Stimulated activated CD8-positive, alpha-beta memory T cell treated with anti-CD3 and anti-CD28 coated beads, Interleukin-15, amount 100 ng/mL, for 4 hours (primary cell): ENCODE measurements at regions not wholly inside any gene's neighbourhood (a gene's known extent, or its start where the extent isn't known, plus 50 kb on each side); places are given as distances from the start of the nearest gene placed in this dataset.

ENCODE experiments used
- DNase-seq, 2 donors: peaks; one replicate each; pipeline ENCODE4 v3.0.0-alpha.2; 2020; ENCODE audit warnings: low read depth in 2 of 2

DNA sequence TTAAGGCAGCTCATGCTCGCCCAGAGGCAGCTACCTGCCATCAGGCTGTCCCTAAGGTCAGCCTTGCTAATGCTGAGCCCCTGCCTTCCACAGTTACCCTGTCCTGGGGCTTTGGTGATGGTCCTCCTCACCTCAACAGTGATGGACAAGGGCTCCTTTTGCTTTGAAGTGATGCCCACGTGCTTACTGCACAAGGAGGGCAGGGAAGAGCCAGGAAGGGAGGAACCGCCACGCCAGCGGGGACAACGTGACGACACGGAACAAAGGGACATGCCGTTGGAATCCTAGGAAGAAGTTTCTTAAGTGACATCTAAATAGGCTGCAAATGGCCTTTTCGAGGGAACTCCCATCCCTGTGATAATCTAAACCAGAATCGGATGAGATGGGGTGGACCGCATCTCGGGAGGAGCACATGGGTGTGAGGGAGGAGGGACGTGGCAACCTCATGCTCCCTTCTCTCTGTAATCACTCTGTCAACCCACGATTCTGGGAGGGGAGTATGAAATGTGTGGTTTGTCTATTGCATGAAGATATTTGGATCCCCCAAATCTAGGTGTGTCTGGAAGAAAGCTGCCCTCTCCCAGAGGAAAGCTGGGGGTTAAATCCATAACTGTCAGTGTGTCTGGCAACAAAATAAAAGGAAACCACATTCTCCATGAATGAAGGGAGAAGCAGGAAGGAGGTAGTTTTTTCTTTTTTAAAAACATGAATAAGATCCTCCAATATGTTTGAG is 110.9 kb upstream of the IRF2BP2 start:
- DNase-seq = no peak

DNA sequence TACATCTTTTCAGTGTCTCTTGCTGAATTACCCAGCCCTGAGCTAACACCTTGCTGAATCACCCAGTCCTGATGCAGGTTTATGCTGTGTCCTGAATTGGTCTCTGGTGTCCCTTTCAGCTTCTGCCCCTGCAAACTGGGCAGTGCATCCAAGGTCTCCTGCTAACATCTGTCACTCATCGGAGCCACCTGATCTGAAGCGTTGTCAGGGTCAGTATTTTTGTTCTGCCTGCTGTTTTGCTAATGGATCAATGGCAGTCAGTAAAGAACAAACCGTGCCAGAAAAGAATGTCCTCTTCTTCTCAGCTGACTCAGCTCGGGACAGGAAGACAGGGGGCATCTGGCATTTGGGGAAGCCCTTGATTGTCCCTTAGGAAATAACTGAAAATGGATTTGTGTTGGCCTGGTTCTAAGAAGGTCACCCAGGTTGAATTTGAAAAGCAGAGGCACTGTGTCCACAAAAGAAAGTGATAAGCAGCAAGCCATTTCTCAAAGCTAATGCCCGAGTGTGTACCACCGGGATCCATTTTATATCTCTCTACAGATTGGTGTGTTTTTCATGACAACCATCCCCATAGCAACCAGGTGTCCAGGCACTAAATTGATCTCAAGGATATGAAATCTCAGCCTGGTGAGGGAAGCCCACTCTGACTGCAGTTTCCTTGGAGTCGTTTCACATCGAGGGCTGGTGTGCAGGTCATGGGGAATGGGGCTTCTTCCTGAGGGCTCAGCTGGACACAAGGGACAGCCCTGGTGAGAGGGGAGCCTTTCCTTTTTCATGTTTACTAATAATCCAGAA is 109.7 kb upstream of the IRF2BP2 start:
- no peak for DNase-seq

DNA sequence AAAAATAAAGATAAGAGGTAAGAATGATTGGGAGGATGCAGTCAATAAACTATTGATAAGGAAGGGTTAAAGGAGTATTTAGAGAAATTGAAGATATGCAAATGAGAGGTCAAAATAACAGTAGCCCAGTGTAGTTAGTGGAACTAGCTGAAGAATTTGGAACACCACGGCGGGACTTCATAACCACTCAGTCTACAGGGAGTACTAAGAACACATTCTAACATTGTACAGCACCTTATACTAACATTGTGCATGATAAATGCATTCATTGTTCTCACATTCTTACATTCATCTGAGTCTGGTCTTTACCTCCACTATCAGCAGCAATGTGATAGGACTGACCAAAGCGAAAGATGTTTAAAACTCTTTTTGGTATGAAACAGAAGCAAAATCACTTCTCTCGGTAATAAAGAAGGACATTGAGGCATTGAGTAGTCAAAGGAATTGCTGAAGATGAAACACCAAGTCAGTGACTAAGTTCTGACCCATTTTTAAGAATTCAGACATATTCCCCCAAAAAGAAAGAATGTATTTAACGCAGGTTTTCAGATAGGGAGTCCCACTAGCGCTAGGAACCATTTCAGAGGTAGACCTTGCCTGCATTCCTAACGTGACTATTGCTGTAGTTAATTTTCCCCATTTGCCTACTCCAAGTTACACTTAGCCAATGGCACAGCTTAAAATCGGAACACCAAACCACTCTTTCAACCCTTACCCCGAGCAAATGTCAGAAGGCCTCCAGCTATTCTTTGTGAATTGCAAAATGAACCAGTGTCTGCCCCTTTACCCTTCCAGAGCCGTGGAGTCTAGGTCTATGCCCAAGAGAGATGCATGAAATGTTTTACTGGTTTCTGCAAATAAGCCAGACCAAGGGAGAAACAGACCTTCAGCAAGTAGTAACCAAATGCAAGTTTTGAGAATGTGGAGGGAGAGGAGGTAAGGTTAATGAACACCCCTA is 108.8 kb upstream of the IRF2BP2 start:
- DNase-seq = no peak

DNA sequence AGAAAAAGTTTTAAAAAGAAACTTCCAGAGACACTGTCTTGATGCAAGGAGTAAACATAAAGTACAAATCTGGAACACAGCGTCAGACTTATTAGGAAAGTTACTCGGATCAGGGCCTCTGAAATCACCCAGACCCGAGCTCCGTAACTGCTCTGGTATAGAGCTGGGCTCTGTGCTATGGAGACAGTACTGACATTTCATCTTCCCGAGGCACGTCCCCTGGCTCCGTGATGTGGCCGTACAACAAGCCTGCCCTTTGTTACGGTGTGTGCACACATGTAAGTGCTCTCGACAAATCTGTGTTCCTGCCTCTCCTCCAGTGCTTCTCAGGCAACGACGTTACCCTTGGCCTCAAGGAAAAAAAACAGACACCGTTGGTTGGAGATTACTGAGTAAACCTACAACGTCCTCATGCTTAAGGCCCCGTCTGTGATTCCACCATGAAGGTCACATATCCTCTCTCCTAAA is 107.0 kb upstream of the IRF2BP2 start:
- no peak for DNase-seq

GRCh38 chr1:234715252-234716014 is 105.5 kb upstream of the IRF2BP2 start:
- DNase-seq = no peak

DNA sequence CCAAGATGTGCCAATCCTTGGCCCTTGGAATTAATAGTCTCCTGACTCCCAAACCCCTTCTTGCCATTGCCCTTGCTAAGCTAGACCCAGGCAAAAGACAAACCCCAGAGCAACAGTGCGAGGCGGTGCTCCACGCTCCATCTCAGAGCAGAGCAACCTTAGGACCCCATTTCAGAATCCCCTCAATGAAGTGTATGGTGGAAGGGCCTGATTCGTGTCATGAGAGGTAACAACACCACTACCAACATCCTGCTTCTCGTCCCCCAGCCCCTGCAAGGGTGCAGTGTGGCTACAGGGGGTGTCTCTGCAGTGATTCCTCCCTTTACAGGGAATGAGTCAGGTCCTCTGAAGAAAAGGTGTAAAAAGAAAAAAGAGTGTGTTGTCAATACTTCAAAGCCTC is 103.9 kb upstream of the IRF2BP2 start:
- DNase-seq = no peak

DNA sequence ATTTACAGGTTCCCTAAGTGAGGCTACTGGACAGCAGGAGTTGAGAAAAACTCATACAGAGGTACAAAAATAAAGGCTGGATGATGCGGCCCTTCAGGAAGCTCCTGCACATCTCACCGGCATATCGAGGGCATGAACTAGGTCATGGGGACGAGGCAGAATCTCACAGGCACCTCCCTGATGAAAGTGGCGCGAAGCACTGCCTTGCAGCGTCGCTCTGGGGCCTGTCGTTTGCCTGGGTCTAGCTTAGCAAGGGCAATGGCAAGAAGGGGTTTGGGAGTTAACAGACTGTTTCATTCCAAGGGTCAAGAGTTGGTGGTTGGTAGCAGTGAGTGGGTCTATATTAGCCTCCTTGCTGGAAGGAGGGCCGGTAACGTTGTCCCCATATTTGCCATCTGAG is 103.5 kb upstream of the IRF2BP2 start:
- no peak for DNase-seq

- no peak for DNase-seq
These were observed 102.9 kb upstream of the IRF2BP2 start for GRCh38 chr1:234712891-234713305.

DNA sequence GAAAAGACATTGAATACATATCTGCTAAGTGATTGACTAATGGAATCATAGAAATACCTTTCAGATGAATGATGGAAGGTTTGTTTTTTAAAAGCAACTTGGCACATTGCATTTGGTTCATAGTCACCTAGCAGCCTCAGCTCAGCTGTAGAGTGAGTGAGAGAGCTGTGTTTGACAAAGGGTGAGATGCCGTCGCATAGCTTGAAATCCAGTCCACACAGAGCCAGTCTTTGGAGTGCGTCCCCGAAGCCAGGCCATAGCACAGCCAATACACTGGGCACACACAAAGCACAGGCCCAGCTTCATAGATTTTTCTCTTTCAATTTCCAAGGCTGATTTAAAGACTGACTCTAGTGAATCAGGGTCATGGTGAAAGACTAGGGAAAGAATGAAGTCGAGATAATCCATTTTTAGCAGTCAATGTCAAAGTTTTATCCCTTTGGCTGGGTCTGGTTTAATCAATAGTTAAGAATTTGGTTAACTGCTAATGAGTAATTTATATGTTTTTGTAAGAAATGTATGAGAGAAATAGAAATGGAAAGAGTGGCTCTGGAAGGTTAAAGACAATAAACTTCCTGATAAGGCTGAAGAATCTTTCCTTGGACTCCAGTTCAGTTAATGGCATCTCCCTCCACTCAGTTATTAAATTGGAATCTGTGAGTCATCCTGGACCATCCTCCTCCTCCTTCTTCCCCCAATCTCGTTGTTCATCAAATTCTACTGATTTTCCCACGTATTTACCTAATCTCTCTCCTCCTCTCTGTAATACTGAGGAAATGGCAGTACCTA is 101.2 kb upstream of the IRF2BP2 start:
- no peak for DNase-seq

DNA sequence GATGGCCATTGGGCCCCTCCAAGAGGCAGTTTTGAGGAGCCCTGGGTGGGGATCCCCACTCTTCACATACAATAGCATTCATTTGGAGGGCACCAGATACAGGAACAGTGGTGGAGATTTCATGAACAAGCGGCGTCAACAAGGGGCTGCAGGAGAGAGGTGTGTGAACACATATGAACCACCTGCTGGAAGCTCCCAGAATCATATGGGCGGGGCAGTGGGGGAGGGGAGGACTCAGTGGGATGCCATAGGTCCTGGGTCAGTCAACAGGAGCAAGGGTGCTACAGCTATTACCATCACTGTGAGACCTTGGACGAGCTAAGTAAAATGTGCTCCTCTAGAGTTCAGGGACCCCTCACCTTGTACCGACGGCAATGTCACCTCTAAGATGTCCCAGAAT is 100.4 kb upstream of the IRF2BP2 start:
- DNase-seq = no peak

GRCh38 chr1:234709473-234710228 is 99.7 kb upstream of the IRF2BP2 start:
- no peak for DNase-seq

GRCh38 chr1:234708700-234709395 is 98.9 kb upstream of the IRF2BP2 start:
- no peak for DNase-seq

DNA sequence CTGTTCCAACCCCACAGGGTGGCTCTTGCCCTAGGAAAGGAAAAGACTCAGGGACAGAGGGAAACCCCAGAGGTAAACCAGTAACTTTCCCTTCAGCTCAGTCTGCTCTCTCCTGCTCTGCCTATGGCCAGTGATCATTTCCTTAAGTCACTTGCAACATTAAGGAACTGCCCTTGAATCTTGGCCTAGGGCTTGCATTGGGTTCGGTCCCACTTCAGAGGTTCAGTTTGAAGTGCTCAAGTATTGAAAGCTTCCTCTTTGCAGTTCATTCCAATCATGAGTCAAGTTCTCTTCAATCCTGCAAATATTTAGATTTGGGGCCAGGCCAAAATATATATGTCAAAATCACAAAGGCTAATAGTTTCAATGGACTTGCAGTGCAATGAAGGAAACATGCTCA is 97.7 kb upstream of the IRF2BP2 start:
- DNase-seq = no peak

DNA sequence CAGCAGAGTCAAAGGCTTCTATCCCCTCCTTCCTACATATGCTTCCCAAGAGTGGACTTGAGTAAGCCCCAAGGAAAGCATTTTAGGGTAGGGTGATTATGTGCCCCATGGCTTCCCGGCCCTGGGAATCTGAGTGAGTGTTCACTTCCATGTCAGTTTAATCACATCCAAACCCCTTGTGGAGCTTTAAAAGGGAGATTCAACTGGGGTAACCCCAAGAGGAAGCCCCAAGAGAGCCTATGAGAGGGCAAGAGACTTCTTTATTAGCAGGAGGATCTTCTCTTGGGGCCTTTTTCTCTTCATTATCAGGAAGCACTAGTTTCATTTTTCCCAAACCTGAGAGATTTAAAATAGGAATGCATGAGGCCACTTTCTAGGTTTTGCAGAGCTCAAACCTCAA is 97.0 kb upstream of the IRF2BP2 start:
- no peak for DNase-seq

- DNase-seq = no peak
These were observed 96.2 kb upstream of the IRF2BP2 start for GRCh38 chr1:234706199-234706598.

DNA sequence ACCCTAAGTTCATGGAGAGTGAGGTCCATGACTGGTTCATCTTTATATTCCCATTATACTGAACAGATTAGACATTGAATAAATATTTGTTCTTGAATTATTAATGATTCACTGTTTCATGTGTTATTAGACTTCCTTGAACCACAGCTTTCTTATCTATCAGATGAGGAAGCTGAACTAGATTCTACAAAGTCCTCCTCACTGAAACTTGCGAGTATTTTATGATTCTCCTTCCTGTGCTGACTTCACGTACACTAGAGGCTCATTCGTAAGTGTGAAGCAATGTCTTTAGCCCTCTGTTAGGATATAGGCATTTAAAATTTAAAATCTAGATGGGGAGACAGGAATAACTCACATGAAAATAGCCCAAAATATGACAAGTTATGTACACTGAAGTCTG is 95.6 kb upstream of the IRF2BP2 start:
- DNase-seq = no peak

DNA sequence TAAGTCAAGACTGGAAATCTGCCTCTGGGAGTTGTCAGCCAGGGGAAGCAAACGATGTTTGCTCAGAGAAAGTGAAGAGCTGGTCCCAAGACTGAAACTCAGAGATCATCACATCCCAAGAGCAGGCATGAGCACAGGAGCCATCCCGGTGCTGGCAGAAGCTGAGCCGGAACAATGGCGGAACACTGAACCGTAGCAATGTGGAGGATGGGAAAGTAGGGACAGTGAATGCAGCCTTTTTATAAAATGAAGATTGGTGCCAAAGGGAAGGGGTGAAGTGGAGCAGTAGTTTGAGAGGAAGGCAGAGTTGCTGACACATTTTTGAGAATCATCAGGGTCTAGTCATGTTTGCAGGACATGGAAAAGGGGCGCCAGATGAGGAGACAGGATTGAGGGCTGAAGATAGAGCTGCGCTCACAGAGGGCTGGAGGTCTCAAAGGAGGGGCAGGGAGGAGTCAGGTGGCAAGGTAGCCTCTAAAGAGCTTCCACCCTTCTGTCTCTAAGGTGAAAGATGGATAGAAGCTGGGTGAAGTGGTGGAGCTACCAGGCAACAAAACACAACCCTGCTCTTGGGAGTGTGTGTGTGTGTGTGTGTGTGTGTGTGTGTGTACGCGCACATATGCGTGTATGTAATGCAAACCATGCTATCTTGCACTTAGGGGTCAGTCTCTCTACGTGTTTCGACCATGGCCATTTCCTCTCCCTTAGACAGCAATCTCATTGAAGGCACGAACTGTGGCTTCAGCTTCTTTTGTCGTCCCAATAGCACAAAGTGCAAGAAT is 94.3 kb upstream of the IRF2BP2 start:
- no peak for DNase-seq

- no peak for DNase-seq
These were observed 92.5 kb upstream of the IRF2BP2 start for GRCh38 chr1:234702342-234703000.
